ENCODE measurements at regions not wholly inside any gene's neighbourhood (a gene's known extent, or its start where the extent isn't known, plus 50 kb on each side); places are given as distances from the start of the nearest gene placed in this dataset.

GRCh38 chr6:8315154-8315553, 120.2 kb downstream of the SLC35B3 start:
- TF ChIP-seq CTCF (IDR thresholded peaks at IDR 0.05) (no peak), POLR2A (IDR thresholded peaks at IDR 0.05) (no peak), POLR2AphosphoS5 (IDR thresholded peaks at IDR 0.05) (no peak), EP300 (IDR thresholded peaks at IDR 0.05) (no peak)
